Astrocyte (in vitro differentiated cells and primary cell): ENCODE measurements at regions not wholly inside any gene's neighbourhood (a gene's known extent, or its start where the extent isn't known, plus 50 kb on each side); places are given as distances from the start of the nearest gene placed in this dataset.

Source experiments
- DNase-seq: peaks from one replicate; pipeline ENCODE4 v3.0.0-alpha.2; 2010; ENCODE audit warnings: low read depth
- FAIRE-seq: peaks from 2 replicates; lab custom pipeline; 2011; peaks lifted over from hg19 to GRCh38; lab: Jason Lieb, UNC
- H2AFZ ChIP-seq: 2 replicates; pipeline ENCODE4 v1.6.0; 2012; ENCODE audit warnings: low read depth, low read length, inconsistent platforms
- H3K27ac ChIP-seq: 2 replicates; pipeline ENCODE4 v1.5.1; 2011; ENCODE audit warnings: low read depth, low read length, inconsistent platforms
- H3K27me3 ChIP-seq: 2 replicates; pipeline ENCODE4 v1.6.0; 2011; ENCODE audit warnings: low read length, inconsistent platforms; ENCODE audit not compliant: insufficient read depth
- H3K36me3 ChIP-seq: 2 replicates; pipeline ENCODE4 v1.5.1; 2011; ENCODE audit warnings: low read length, inconsistent platforms; ENCODE audit not compliant: insufficient read depth
- H3K4me1 ChIP-seq: 2 replicates; pipeline ENCODE4 v1.5.1; 2011; ENCODE audit warnings: low read length, inconsistent platforms; ENCODE audit not compliant: insufficient read depth
- H3K4me2 ChIP-seq: 2 replicates; pipeline ENCODE4 v1.6.0; 2012; ENCODE audit warnings: low read length, inconsistent platforms
- H3K4me3 ChIP-seq: 2 replicates; pipeline ENCODE4 v1.5.1; 2011; ENCODE audit warnings: low read depth, mild to moderate bottlenecking, low read length, inconsistent platforms; ENCODE audit not compliant: insufficient read depth
- H3K79me2 ChIP-seq: 2 replicates; pipeline ENCODE4 v1.6.0; 2012; ENCODE audit warnings: mild to moderate bottlenecking, low read length, inconsistent platforms; ENCODE audit not compliant: insufficient read depth
- H3K9ac ChIP-seq: 2 replicates; pipeline ENCODE4 v1.6.0; 2012; ENCODE audit warnings: mild to moderate bottlenecking, low read length, inconsistent platforms
- H3K9me3 ChIP-seq: 2 replicates; pipeline ENCODE4 v1.5.1; 2012; ENCODE audit warnings: low read depth, mild to moderate bottlenecking, low read length, inconsistent platforms; ENCODE audit not compliant: insufficient read depth
- H4K20me1 ChIP-seq: 2 replicates; pipeline ENCODE4 v1.6.0; 2012; ENCODE audit warnings: low read length, inconsistent platforms; ENCODE audit not compliant: insufficient read depth
- H3K27ac Mint-ChIP-seq: one replicate; pipeline ENCODE4 v1.8.0; 2021; ENCODE audit warnings: mild to moderate bottlenecking, mixed read lengths; ENCODE audit not compliant: unreplicated experiment
- H3K27me3 Mint-ChIP-seq: one replicate; pipeline ENCODE4 v1.8.0; 2021; ENCODE audit warnings: low read depth, mixed read lengths; ENCODE audit not compliant: unreplicated experiment
- H3K36me3 Mint-ChIP-seq: one replicate; pipeline ENCODE4 v1.8.0; 2021; ENCODE audit warnings: low read depth, mixed read lengths; ENCODE audit not compliant: unreplicated experiment
- H3K4me1 Mint-ChIP-seq: one replicate; pipeline ENCODE4 v1.8.0; 2021; ENCODE audit warnings: low read depth, mixed read lengths; ENCODE audit not compliant: unreplicated experiment
- H3K4me3 Mint-ChIP-seq: one replicate; pipeline ENCODE4 v1.8.0; 2021; ENCODE audit warnings: mild to moderate bottlenecking, moderate library complexity, mixed read lengths; ENCODE audit not compliant: unreplicated experiment
- H3K9me3 Mint-ChIP-seq: one replicate; pipeline ENCODE4 v1.8.0; 2021; ENCODE audit warnings: mild to moderate bottlenecking, mixed read lengths; ENCODE audit not compliant: unreplicated experiment
- EZH2 ChIP-seq: IDR thresholded peaks from 2 replicates; pipeline ENCODE4 v1.6.1; 2012; ENCODE audit warnings: mild to moderate bottlenecking, low read length, inconsistent platforms; ENCODE audit not compliant: insufficient read depth
- TF ChIP-seq, protein P1 (sequence below): IDR thresholded peaks from 2 replicates; pipeline ENCODE4 v1.5.1; 2011; ENCODE audit warnings: low read depth, mild to moderate bottlenecking, inconsistent platforms, low read length, moderate library complexity; ENCODE audit not compliant: insufficient read depth

DNA sequence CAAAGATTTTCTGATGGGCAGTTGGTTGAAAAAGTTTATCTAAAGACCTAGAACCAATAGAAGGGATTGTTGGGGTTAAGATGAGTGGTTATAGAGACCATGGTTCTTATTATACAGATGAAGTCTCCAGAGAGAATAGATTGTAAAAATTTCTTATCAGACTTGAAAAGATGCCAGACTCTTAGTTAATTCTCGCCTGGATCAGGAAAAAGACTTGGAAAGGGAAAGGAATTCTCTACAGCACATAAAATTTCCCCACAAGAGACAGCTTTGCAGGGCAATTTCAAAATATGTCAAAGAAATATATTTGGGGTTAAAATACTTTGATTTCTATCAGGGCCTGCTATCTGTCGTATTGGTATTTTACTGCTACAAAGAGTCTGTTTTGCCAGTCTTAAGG, 582.6 kb downstream of the UTRN start:
- H3K4me2 ChIP-seq: no peak overlapping the region
- DNase-seq: no peak
- H3K36me3 Mint-ChIP-seq: no peaks in the 10 kb centered on the region
- peaks cover 5% of the 10 kb centered on the region for H3K9me3 ChIP-seq
- H3K4me1 ChIP-seq: no peaks in the 10 kb centered on the region
- no peak overlapping the region for H3K27ac ChIP-seq
- H2AFZ ChIP-seq: no peak overlapping the region
- H4K20me1 ChIP-seq: no peaks in the 10 kb centered on the region
- no peak overlapping the region for H3K27ac Mint-ChIP-seq
- peaks cover 8% of the 10 kb centered on the region for H3K9me3 Mint-ChIP-seq
- TF ChIP-seq, protein P1, sequence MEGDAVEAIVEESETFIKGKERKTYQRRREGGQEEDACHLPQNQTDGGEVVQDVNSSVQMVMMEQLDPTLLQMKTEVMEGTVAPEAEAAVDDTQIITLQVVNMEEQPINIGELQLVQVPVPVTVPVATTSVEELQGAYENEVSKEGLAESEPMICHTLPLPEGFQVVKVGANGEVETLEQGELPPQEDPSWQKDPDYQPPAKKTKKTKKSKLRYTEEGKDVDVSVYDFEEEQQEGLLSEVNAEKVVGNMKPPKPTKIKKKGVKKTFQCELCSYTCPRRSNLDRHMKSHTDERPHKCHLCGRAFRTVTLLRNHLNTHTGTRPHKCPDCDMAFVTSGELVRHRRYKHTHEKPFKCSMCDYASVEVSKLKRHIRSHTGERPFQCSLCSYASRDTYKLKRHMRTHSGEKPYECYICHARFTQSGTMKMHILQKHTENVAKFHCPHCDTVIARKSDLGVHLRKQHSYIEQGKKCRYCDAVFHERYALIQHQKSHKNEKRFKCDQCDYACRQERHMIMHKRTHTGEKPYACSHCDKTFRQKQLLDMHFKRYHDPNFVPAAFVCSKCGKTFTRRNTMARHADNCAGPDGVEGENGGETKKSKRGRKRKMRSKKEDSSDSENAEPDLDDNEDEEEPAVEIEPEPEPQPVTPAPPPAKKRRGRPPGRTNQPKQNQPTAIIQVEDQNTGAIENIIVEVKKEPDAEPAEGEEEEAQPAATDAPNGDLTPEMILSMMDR: no peak
- TF ChIP-seq EZH2: no peak
- no peaks in the 10 kb centered on the region for H3K27me3 Mint-ChIP-seq
- H3K4me1 Mint-ChIP-seq: no peaks in the 10 kb centered on the region
- no peaks in the 10 kb centered on the region for H3K27me3 ChIP-seq
- FAIRE-seq: no peak
- no peak overlapping the region for H3K4me3 Mint-ChIP-seq
- no peak overlapping the region for H3K9ac ChIP-seq
- no peaks in the 10 kb centered on the region for H3K36me3 ChIP-seq
- no peaks in the 10 kb centered on the region for H3K79me2 ChIP-seq
- no peak overlapping the region for H3K4me3 ChIP-seq

DNA sequence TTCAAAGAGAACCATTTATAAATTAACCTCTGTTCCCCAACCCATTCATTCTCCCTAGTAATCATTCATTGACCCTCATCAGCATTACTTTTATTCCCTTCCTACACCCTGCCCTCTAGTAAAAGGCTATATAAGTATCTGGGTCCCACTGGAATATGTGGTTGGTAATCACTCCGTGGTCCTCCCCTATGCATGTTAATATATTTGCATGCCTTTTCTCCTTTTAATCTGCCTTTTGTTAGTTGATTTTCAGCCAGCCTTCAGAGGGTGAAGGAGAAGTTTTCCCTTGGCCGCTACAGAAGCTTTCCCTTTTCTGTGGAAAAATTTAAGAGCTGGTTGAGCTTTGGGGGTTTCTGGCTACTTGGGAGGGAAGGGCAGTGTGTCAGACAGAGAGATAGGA, 585.6 kb downstream of the UTRN start:
- no peaks in the 10 kb centered on the region for H3K36me3 Mint-ChIP-seq
- FAIRE-seq (no peak), DNase-seq (no peak)
- no peak overlapping the region for H3K27ac Mint-ChIP-seq
- H3K9me3 Mint-ChIP-seq: peaks cover 2% of the 10 kb centered on the region
- H2AFZ ChIP-seq: no peak overlapping the region
- H3K4me3 Mint-ChIP-seq: no peak overlapping the region
- H3K79me2 ChIP-seq: no peaks in the 10 kb centered on the region
- no peak for TF ChIP-seq EZH2
- TF ChIP-seq, protein P1: no peak
- no peaks in the 10 kb centered on the region for H3K4me1 Mint-ChIP-seq
- H4K20me1 ChIP-seq: no peaks in the 10 kb centered on the region
- no peak overlapping the region for H3K4me2 ChIP-seq
- H3K27me3 ChIP-seq: no peaks in the 10 kb centered on the region
- H3K4me3 ChIP-seq: no peak overlapping the region
- no peak overlapping the region for H3K9ac ChIP-seq
- no peaks in the 10 kb centered on the region for H3K27me3 Mint-ChIP-seq
- H3K36me3 ChIP-seq: no peaks in the 10 kb centered on the region
- no peak overlapping the region for H3K27ac ChIP-seq
- H3K9me3 ChIP-seq: no peaks in the 10 kb centered on the region
- H3K4me1 ChIP-seq: no peaks in the 10 kb centered on the region

DNA sequence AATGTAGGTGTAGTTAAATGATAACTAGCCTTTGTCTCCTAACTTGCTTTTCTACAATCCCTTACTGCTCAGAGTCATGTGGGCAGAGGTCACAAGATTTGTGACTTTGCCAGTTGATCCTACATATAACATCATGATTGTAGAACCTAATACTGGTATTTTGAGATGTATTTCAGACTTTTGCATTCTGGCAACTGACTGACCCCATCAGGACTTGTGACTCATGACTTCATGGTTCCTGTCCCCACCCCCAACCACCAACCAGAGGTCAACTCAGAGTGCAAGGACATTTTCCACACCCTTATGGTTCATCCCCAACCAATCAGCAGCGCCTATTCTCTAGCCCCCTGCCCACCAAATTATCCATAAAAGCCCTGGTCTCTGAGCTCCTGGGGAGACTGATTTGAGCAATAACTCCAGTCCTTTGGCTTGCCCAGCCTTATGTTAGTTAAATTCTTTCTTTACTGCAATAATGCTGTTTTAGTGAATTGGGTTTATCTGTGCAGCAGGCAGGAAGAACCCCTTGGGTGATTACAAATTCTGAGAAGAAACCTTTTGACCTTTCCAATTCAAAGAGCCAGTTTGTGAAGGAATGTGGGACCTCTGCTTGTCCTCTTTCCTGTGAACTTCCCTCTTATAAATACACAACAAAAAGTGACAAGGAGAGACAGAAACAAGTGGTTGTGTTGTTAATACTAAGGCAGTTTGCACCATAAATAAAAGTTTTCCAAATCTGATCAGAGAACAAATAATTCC, 588.7 kb downstream of the UTRN start:
- H3K4me1 Mint-ChIP-seq: no peaks in the 10 kb centered on the region
- no peaks in the 10 kb centered on the region for H3K27me3 ChIP-seq
- H3K27ac Mint-ChIP-seq: no peak overlapping the region
- no peak for TF ChIP-seq EZH2
- TF ChIP-seq, protein P1: no peak
- no peaks in the 10 kb centered on the region for H3K36me3 Mint-ChIP-seq
- no peak overlapping the region for H3K4me3 Mint-ChIP-seq
- H3K27ac ChIP-seq: no peak overlapping the region
- no peaks in the 10 kb centered on the region for H3K79me2 ChIP-seq
- H3K9ac ChIP-seq: no peak overlapping the region
- no peaks in the 10 kb centered on the region for H3K27me3 Mint-ChIP-seq
- no peaks in the 10 kb centered on the region for H4K20me1 ChIP-seq
- DNase-seq: no peak
- H3K4me3 ChIP-seq: no peak overlapping the region
- H3K36me3 ChIP-seq: no peaks in the 10 kb centered on the region
- no peak for FAIRE-seq
- no peaks in the 10 kb centered on the region for H3K4me1 ChIP-seq
- H3K4me2 ChIP-seq: no peak overlapping the region
- peaks cover 2% of the 10 kb centered on the region for H3K9me3 Mint-ChIP-seq
- no peak overlapping the region for H2AFZ ChIP-seq
- H3K9me3 ChIP-seq: no peaks in the 10 kb centered on the region
